HG03354 (cell line): ENCODE measurements at regions not wholly inside any gene's neighbourhood (a gene's known extent, or its start where the extent isn't known, plus 50 kb on each side); places are given as distances from the start of the nearest gene placed in this dataset.
A peak's percentile ranks its signal among the peaks of the same experiment; 100 is the strongest.
"Not testable (repeated sequence)": the region's sequence is repeated elsewhere in the genome, so short reads cannot be mapped to it uniquely, and the experiment has no call there.

Experiments used
- ATAC-seq: cut with Tn5 transposase; IDR thresholded peaks from one replicate; pipeline ENCODE4 v1.9.1; 2021; ENCODE audit warnings: mild to moderate bottlenecking; ENCODE audit not compliant: unreplicated experiment, poor library complexity, severe bottlenecking

GRCh38 chrX:124426288-124427169 lies 80.2 kb downstream of the SH2D1A start:
- ATAC-seq: no peak

DNA sequence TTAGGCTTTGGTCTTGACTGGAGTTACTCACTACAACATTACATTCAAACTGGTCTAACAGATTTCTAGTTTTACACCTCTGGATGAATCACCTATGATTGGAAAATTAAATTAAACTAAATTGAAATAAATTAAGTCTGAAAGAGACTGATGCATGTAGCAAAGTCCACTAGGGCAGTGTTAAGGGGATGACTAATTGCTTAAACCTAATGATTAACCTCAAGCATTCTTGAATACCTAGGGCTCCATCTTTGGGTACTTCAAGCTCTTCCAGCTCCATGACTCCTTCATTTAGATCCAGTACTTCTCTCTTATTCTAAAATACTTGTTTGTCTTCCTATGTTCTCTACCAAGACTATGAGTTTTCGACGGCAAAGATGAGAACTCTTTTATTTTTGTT lies 86.8 kb downstream of the SH2D1A start:
- no peak for ATAC-seq

DNA sequence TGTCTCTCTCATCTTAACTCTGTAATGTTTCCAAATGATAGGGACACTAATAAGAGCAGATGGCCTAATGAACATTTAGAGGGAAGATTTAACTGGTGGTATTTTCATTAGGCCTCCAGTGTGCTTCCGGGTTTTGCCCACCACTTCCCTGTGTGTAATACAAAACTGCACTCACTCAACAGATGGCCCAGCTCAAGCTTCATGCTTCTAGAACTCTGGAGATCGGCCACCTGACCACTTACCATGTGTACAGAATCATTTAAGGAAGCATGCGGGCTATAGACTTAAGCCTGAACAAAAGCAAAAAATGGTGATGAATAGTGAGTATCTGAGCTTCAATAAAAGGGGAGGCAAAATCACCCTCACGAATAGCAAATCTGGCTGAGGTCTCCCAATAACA lies 89.3 kb downstream of the SH2D1A start:
- no peak for ATAC-seq

- ATAC-seq: no peak
Observed at GRCh38 chrX:124440695-124441094, 94.3 kb downstream of the SH2D1A start.

DNA sequence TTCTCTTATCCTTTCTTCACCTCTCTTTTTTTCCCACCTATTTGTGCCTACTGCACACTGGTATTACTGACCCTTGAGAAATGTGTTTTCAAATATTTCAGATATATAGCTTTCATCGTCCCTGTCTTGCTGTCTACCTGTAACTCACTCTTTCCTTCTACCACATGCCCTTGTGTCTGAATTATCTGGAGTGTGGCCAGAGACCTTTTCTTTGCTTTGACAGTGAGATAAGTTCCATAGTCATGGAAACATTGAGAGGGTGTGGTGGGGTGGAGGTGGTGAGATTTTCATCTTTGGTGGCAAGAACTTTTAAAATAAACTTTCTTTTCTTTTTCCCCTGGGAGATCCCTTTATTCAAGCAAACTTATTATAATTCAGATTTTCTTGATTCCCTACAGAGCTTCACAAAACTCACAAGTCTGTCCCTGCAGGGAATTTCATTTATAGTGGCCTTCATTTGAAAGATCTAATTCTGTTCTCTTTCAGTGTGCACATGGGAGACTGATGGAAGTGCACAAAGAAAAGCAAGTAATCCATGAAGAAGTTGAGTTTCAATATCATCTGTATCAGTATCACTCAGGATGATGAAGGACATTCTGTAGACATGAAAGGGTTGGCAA lies 95.7 kb downstream of the SH2D1A start:
- ATAC-seq: no peak

DNA sequence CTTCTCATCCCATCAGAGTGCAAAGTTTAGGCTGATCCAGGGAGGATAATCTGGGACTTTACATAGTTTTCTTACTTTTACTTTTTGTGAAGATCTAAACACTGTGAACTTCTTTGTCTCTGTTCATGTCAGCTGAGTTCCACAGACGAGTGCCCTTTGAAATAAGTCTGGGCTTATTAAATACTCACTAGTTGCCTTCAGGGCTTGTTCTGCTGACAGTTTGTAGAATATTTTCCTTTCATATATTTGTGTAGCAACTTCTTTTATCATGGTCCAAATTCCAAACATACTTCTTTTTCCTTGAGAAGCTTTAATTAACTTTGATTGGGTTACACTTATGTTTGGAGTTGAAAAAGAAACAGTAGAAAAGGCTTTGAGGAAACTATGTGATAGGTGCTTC lies 109.6 kb downstream of the SH2D1A start:
- ATAC-seq: no peak

GRCh38 chrX:124459851-124460250 lies 113.5 kb downstream of the SH2D1A start:
- not testable (repeated sequence) for ATAC-seq

DNA sequence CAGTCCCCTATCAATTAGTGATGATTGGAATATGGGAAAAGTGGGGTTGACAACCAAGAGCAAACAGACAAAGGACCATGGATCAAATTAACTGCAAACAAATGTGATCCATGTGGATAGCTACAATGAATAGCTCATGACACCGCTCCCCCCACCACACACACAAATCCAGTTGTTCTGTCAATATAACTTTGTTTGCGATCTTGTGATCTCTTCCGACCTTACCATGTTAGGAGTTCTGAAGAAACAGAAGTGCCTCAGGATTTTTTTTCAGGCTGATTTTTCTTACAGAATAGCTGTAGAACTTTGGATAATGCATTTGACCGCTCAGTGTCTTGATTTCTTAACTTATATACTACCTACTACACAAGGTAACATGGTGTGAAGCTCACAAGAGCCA lies 116.6 kb downstream of the SH2D1A start:
- ATAC-seq: no peak

GRCh38 chrX:124467202-124467601 lies 120.8 kb downstream of the SH2D1A start:
- no peak for ATAC-seq

DNA sequence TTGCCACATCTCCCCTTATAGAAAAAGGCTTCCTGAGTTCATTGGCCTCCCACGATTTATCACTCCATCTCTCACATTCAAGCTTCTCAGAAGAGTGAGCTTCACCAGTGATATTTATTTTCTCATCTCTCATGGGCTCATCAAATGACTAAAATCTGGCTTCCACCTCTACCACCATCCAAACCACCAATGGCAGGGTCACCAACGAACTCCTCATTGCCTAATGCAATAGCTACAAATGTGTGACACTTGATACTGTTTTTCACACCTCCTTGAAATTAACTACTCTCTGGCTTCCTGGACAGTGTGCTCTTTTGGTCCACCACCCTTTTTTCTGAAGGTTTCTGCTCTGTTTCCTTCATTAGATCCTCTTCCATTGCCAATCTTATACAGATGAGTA lies 129.0 kb downstream of the SH2D1A start:
- ATAC-seq: no peak

DNA sequence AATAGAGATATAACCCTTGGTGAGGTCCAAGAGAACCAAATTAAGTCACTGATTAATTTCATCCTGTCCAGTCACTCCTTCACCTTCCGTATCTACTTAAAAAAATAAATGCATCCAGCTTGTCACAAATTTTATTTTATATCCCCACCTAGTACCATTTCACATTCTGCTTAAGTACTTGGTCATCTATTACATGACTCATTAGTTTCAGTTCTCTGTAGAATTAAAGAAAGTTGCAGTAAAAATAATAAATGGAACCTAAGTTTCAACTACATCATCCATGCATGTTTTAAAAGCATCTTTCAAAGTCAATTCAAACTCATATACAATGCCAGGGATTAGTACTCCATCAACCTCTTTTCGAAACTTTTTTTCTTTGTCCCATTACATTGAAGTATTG lies 130.2 kb downstream of the SH2D1A start:
- ATAC-seq: peak; percentile 72

DNA sequence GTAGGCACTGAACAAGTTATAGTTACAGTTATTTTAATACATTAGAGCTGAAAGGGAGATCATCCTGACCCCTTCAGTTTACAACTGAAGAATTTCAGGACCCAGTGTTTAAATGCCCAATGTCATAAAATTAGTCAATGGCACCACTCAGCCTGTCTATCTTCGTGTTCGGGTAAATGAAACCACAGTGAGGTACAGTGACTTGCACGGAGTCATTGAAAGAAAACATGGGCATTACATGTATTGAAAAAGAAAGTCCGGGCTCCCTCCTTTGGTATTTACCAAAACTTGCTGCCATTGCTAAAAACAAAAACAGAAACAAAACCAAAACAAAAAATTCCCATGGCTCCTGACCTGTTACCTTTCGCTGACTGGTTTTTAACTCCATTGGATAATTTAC lies 131.7 kb downstream of the SH2D1A start:
- no peak for ATAC-seq

- ATAC-seq: peak; percentile 74
Observed at GRCh38 chrX:124488412-124489161, 142.2 kb downstream of the SH2D1A start.

GRCh38 chrX:124493984-124494383 lies 147.6 kb downstream of the SH2D1A start:
- no peak for ATAC-seq

GRCh38 chrX:124497386-124497785 lies 151.0 kb downstream of the SH2D1A start:
- ATAC-seq: no peak

DNA sequence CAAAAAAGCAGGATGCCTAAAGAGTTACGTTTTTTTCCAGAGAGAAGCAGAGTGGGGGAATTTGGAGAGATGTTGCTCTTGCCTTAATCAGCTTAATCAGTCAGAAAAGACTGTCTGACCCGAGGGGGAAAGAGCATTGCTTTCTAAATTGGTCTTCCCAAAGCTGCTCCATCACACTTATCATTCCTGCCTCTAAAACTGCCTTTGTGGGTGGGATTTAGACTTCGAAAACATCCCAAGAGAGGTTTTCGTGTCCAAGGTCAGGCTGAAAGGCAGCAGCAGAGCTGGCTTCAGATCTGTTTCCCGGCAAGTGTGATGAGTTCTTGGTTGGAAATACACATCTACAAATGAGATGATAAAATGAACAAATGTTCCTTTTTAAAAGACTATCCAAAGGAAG lies 155.2 kb downstream of the SH2D1A start:
- ATAC-seq: no peak

GRCh38 chrX:124502166-124502565 lies 155.8 kb downstream of the SH2D1A start:
- no peak for ATAC-seq

DNA sequence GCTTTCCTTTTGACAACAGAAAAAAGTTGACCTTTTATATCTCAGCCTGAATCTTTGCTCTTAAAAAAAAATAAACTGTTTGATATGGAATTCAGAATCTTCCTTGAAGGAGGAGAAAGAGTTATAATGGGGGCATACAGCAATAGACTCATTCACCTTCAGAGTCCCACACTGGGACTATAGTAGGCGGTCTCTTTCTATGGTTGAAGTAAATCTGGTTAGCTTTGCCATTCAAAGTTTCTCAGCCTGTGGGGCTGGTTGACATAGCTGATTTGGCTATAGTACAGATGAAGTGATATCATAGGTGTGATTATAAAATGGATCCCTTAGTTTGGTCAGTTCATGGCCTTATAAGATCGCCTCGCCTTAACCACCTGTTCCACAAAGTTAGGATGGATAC lies 156.2 kb downstream of the SH2D1A start:
- no peak for ATAC-seq

- ATAC-seq: peak; percentile 75
Observed at GRCh38 chrX:124504111-124504983, 158.0 kb downstream of the SH2D1A start.

DNA sequence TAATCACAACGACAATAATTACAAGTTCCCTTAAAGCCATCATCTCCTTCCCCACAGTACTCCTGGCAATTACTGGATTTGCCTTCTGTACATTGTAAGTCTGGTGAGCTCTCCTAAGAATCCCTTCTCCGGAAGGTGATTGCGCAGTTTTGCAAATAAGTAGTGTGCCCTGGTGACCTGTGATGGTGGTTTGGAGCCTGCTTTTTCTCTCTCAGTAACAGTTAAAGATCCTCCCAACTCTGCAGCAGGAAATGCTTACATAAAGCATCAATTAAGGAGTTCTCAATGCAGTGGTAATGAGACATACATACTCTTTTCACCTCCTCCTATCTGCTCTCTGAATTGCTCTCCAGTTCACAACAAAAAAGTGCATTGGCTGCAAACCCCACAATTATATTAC lies 159.7 kb downstream of the SH2D1A start:
- no peak for ATAC-seq
